GM12892 (cell line): ENCODE measurements at regions not wholly inside any gene's neighbourhood (a gene's known extent, or its start where the extent isn't known, plus 50 kb on each side); places are given as distances from the start of the nearest gene placed in this dataset.
"Not testable (repeated sequence)": the region's sequence is repeated elsewhere in the genome, so short reads cannot be mapped to it uniquely, and the experiment has no call there.

Experiments
- DNase-seq: peaks from one replicate; pipeline ENCODE4 v3.0.0; 2011; ENCODE audit not compliant: insufficient read length
- FAIRE-seq: peaks from 2 replicates; lab custom pipeline; 2011; peaks lifted over from hg19 to GRCh38; lab: Jason Lieb, UNC
- POLR2A ChIP-seq: IDR thresholded peaks from 2 replicates; pipeline ENCODE4 v1.6.1; 2011; ENCODE audit warnings: low read depth, low read length, control low read depth
- POLR2AphosphoS5 ChIP-seq: IDR thresholded peaks from 2 replicates; pipeline ENCODE4 v1.6.1; 2011; ENCODE audit warnings: low read depth, low read length, control low read depth
- TAF1 ChIP-seq: IDR thresholded peaks from 2 replicates; pipeline ENCODE4 v1.6.1; 2011; ENCODE audit warnings: low read depth, mild to moderate bottlenecking, control low read depth, low read length, borderline replicate concordance

DNA sequence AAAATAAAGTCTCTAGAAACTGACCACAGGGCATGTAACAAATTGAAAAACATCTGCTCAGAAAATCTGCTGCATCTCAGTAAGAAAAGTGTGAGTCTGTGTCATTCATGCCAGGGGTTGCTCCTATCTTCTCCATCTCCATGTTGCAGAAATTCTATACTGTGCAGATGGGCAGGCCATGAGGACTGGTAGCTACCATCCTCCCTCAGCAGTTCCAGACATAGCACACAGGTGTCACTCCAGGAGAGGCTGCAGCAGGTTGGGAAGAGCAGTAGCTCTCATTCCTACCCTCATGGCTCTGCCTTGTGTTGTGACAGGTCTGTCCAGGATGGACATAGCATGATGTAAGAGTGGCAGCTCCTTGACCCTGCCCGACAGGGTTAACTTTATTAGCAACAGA is 173.4 kb downstream of the NDUFS4 start:
- no peak for DNase-seq
- no peak for FAIRE-seq

DNA sequence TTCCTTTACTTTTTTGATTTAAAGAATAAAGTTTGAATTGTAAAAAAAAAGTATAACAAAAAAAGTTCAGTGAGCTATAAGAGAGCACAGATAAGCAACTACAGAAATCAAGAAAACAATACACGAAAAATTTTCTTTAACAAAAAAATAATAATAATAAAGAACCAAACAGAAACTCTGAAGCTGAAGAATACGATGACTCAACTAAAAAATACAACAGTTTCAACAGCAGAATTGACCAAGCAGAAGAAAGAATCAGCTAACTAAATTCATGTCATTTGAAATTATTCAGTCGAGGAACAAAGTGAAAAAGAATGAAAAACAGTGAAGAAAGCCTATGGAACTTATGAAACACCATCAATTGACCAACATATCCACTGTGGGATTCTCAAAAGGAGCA is 177.7 kb downstream of the NDUFS4 start:
- DNase-seq, result no peak
- FAIRE-seq, result no peak
- no peak for TF ChIP-seq POLR2A
- TF ChIP-seq TAF1, result no peak
- no peak for TF ChIP-seq POLR2AphosphoS5

More for the DNA sequence above, 173.4 kb downstream of the NDUFS4 start:
- TF ChIP-seq POLR2A (no peak), TAF1 (no peak), POLR2AphosphoS5 (no peak)

DNA sequence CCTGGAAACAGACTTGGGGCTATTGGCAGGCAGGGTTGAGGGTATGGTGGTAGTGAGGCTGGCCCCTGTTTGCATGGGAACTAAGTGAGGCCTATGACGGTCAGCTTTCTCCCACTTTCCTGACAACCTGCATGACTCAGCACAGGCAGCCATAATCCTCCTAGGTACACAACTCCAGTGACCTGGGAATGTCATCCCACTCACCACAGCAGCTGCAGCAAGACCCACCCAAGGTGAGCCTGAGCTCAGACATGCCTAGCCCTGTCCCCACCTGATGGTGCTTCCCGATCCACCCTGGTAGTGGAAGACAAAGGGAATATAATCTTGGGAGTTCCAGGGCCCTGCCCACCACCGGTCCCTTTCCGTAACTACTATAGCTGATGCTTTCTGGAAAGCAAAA is 178.7 kb downstream of the NDUFS4 start:
- FAIRE-seq, result no peak
- no peak for DNase-seq
- TF ChIP-seq POLR2A, result no peak
- no peak for TF ChIP-seq TAF1
- TF ChIP-seq POLR2AphosphoS5, result no peak

DNA sequence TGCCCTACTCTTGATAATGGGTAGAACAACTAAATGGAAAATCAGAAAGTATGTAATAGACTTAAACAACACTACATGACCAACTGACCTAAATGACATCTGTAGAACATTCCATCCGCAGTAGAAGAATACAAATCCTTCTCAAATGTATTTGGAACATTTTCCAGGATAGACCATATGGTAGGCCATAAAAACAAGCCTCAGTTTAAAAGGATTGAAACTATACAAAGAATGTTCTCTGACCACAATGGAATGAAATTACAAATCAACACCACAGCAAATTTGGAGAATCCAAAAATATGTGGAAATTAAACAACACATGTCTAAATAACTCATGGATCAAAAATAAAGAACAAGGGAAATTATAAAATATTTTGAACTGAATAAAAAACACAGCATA is 189.2 kb downstream of the NDUFS4 start:
- TF ChIP-seq TAF1 (no peak), POLR2AphosphoS5 (no peak), POLR2A (no peak)
- no peak for FAIRE-seq
- DNase-seq, result no peak

DNA sequence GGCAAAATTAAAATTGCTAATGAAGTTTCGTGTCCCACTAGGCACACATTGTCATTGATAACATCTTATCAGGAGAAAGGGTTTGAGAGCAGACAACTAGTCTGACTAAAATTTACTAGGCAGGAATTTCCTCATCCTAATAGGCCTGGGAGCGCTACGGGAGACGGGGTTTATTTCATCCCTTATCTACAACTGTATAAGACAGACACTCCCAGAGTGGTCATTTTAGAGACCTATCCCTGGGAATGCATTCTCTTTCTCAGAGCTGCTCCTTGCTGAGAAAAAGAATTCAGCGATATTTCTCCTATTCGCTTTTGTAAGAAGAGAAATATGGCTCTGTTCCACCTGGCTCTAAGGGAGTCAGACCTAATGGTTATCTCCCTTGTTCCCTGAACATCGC is 191.8 kb downstream of the NDUFS4 start:
- not testable (repeated sequence) for FAIRE-seq, DNase-seq

DNA sequence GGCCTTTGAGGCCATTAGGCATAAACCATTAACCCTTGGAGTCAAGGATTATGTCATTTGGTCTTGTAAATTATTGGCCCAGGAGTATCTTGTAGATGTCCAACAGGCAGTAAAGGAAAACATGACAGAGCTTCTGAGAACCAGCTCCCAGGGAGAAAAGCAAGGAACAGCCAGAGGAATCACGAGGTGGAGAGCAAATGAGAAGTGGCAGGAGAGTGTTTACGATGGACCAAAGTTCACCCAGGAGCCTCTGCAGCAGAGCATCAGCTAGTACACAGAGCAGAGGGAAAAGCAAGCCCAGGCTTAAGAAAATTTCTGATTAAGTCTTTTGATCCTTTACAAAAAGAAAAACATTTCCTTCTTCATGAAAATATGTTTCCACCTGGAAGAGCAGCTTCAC is 206.2 kb downstream of the NDUFS4 start:
- DNase-seq, result no peak
- no peak for FAIRE-seq
- no peak for TF ChIP-seq POLR2A
- TF ChIP-seq POLR2AphosphoS5, result no peak
- TF ChIP-seq TAF1, result no peak

DNA sequence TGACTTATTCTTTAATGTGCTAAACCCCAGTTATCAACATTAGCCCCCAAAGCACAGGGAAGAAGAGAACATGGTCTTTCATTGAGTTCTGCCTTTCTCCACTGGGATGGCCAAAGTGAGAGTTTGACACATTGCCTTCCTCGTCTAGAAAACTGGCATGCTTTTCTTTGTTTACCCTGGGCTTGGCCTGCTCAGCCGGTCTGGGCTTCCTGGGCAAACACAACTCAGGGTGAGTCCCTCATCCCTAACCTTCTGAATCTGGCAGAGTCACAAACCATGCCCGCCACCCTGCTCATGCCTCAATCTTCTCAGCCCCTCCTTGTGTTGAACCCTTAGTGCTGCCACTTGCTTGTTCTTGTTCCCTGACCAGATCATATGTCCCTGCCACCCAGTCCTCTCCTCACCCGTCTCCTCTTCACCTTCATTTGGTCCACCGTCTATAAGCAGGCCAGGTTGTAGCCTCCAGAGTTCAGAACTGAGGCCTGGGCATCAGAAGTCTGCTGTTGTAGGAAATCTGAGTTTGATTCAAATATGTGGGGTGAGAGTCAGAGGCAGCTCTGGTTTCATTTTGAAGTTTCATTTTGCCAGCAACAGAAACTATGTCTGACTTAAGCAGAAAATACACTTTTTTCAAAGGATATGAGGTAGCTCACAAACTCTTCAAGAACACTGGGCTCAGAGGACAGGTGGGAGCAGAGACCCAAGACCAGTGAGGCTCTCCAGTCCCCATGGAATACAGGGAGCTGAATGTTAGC is 217.6 kb downstream of the NDUFS4 start:
- DNase-seq, result no peak
- no peak for FAIRE-seq
- TF ChIP-seq TAF1 (no peak), POLR2AphosphoS5 (no peak), POLR2A (no peak)

DNA sequence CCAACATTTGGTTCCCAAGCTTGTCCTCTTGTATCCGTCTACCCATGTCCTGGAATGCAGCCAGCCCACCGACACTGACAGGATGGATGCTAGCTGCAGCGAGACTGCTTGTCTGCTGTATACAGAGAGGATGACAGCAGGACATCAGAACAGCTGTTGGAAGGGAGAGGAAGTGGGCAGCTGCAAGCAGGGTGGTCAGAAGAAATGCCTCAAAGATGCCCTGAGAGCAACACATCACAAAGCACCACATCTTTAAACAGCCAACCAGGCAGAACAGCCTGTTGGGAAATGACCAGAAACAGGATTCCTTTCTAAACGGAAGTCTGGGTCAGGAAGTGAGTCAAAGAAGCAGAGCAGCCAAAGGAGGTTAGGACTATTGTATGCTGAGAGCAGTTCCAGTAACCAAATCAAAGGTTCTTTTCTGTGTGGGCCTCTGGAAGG is 219.1 kb downstream of the NDUFS4 start:
- no peak for TF ChIP-seq TAF1
- no peak for TF ChIP-seq POLR2A
- no peak for TF ChIP-seq POLR2AphosphoS5

GRCh38 chr5:53782620-53783019 is 222.2 kb downstream of the NDUFS4 start:
- TF ChIP-seq POLR2A, result no peak
- TF ChIP-seq POLR2AphosphoS5, result no peak
- no peak for TF ChIP-seq TAF1
- DNase-seq (no peak), FAIRE-seq (no peak)

More for the DNA sequence above, 219.1 kb downstream of the NDUFS4 start:
- DNase-seq (no peak), FAIRE-seq (peak; percentile 56)

GRCh38 chr5:53783624-53784228 is 223.3 kb downstream of the NDUFS4 start:
- FAIRE-seq (no peak), DNase-seq (no peak)
- TF ChIP-seq POLR2A (no peak), POLR2AphosphoS5 (no peak)

GRCh38 chr5:53784596-53784995 is 224.2 kb downstream of the NDUFS4 start:
- DNase-seq, result no peak
- no peak for TF ChIP-seq POLR2AphosphoS5
- no peak for TF ChIP-seq TAF1
- TF ChIP-seq POLR2A, result no peak
- no peak for FAIRE-seq

GRCh38 chr5:53785924-53786323 is 225.5 kb downstream of the NDUFS4 start:
- DNase-seq (no peak), FAIRE-seq (no peak)
- TF ChIP-seq POLR2AphosphoS5 (no peak), POLR2A (no peak), TAF1 (no peak)
